Large intestine (tissue), 3 donors: ENCODE measurements at regions not wholly inside any gene's neighbourhood (a gene's known extent, or its start where the extent isn't known, plus 50 kb on each side); places are given as distances from the start of the nearest gene placed in this dataset.

Source experiments
- DNase-seq, 2 donors: peaks; one replicate each; pipeline versions ENCODE4 v3.0.0 to v3.0.0-alpha.2; 2013
- H3K27ac ChIP-seq: one replicate; pipeline ENCODE4 v1.5.1; 2013; ENCODE audit warnings: low read length
- H3K27me3 ChIP-seq: 2 replicates; pipeline ENCODE4 v1.6.1; 2013; ENCODE audit warnings: low read length; ENCODE audit not compliant: control insufficient read depth, insufficient read depth
- H3K36me3 ChIP-seq: 2 replicates; pipeline ENCODE4 v1.6.1; 2013; ENCODE audit warnings: low read length; ENCODE audit not compliant: control insufficient read depth, insufficient read depth
- H3K4me1 ChIP-seq: one replicate; pipeline ENCODE4 v1.6.1; 2013; ENCODE audit warnings: low read length; ENCODE audit not compliant: control insufficient read depth, insufficient read depth
- H3K4me3 ChIP-seq: one replicate; pipeline ENCODE4 v1.5.1; 2013; ENCODE audit warnings: low read length
- H3K9me3 ChIP-seq: one replicate; pipeline ENCODE4 v1.6.1; 2013; ENCODE audit warnings: mild to moderate bottlenecking, low read depth, low read length, moderate library complexity; ENCODE audit not compliant: control insufficient read depth
- WGBS: methylation state at CpG from one replicate; pipeline ENCODE4 v1.1.5; 2013; ENCODE audit warnings: low lambda C conversion rate; ENCODE audit not compliant: insufficient coverage; 5-methylcytosine and 5-hydroxymethylcytosine counted together

DNA sequence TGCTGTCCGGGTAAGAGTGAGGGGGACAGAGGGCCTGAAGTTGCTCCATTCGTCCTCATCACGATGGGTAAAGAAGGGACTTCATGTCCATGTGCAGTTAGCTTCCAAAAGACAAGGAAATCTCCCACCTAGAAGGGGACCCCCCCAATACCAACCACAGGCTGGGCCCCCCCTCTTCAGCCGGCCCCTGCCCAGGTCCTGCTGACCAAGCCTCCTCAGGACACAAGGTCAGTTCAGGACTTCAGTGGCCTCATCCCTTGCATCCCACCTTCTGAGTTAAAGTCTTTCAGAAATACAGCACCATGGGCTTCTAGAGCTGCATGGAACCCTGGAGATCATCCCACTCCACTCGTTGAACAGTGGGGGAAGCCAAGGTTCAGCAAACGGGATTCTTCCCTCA is 115.4 kb upstream of the ERG start:
- no peaks in the 10 kb centered on the region for H3K9me3 ChIP-seq
- no peak overlapping the region for H3K4me3 ChIP-seq
- no CpG with 5 or more reads among the region's 6 CpGs for WGBS
- no peaks in the 10 kb centered on the region for H3K36me3 ChIP-seq
- H3K27ac ChIP-seq, result no peak overlapping the region
- no peaks in the 10 kb centered on the region for H3K4me1 ChIP-seq
- DNase-seq, result no peak
- H3K27me3 ChIP-seq, result no peaks in the 10 kb centered on the region

DNA sequence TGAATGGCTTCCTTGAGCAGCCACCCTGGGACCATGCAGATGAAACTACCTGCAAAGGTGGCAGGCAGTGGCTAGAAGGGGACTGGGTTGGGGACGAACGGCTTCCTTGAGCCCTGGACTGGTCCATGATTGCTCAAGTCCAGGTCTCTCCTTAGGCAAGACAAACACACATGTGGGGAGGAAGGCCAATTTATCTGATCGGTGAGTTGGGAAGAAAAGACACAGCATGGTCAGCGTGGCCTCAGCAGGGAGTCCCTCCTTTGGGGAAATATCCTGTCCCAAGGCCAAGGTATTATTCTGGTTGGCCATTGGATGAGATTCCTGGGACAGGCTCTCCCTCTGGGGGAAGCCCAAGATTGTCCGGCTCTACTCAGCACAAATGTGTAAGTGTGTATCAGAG is 116.3 kb upstream of the ERG start:
- no peaks in the 10 kb centered on the region for H3K9me3 ChIP-seq
- no peak for DNase-seq
- H3K4me1 ChIP-seq, result no peaks in the 10 kb centered on the region
- H3K27me3 ChIP-seq, result no peaks in the 10 kb centered on the region
- H3K27ac ChIP-seq, result no peak overlapping the region
- no peak overlapping the region for H3K4me3 ChIP-seq
- no peaks in the 10 kb centered on the region for H3K36me3 ChIP-seq
- WGBS, result 60% methylated on average over 1 of the region's 5 CpGs

DNA sequence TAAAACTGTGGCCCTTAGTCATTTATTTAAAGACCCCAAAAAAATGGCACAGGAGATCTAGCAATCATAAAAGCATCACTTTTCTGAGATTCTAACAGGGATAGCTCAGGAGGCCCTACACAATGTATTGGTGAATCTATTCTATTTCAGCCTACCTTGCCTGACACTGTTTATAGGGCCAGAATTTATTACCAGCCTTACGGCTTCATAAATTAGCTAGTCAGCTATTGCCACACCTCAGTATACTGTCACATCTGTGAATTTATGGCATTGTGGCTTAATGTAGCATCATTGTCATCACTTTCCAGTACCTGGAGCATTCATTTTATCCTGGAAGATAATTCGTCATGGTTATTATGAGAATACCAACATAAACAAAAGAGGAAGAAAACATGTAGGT is 121.2 kb upstream of the ERG start:
- H3K36me3 ChIP-seq, result no peaks in the 10 kb centered on the region
- H3K9me3 ChIP-seq, result no peaks in the 10 kb centered on the region
- no peak overlapping the region for H3K4me3 ChIP-seq
- no peaks in the 10 kb centered on the region for H3K4me1 ChIP-seq
- H3K27me3 ChIP-seq, result no peaks in the 10 kb centered on the region
- DNase-seq, result no peak
- no peak overlapping the region for H3K27ac ChIP-seq
- WGBS, result 100% methylated on average over 2 of the region's 2 CpGs

DNA sequence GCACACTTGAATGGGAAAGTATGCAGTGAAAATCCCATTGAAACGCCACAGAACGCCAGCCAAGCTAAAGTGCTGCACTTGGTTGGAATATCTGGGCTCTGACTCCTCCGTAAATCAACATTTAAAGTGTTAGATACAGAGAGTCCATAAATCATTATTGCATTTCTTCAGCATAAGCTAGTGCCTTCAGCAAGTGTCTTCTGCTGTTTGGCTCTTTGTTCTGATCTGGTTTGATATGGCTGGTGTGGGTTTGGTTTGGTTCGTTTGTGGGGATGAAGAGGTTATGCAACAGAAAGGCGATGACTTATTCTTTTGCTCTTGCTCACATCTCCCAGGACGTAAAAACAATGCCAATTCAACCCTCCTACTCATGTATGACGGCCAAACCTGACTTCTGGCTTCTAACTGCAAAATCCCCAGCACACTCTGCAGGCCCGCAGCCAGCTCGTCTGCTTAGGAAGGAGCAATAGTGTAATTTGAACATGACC is 121.8 kb upstream of the ERG start:
- WGBS, result no CpG with 5 or more reads among the region's 9 CpGs
- DNase-seq, result no peak

DNA sequence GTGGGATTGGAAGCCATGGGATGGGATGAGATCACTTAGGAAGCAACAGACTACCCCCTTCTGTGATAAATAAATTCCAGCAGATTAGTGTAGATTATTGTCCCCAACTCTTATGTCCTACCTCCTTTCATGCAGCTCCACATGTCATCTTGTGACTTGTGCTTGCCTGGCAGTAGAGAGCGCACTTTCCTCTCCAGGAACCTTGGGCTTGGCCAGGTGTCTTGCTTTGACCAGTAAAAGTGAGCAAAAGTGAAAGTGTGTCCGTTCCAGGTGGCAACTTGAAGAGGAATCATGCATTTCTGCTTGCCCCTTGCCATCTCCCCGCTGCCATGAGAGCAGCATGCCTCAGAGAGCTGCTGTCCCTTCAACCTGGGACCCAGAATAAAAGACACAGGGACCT is 122.9 kb upstream of the ERG start:
- 60% methylated on average over 1 of the region's 3 CpGs for WGBS
- Histone ChIP-seq H3K4me3 (no peak overlapping the region), H3K36me3 (no peaks in the 10 kb centered on the region), H3K27me3 (no peaks in the 10 kb centered on the region), H3K4me1 (no peaks in the 10 kb centered on the region), H3K27ac (no peak overlapping the region), H3K9me3 (no peaks in the 10 kb centered on the region)
- no peak for DNase-seq

More for the DNA sequence above, 121.8 kb upstream of the ERG start:
- Histone ChIP-seq H3K27me3 (no peaks in the 10 kb centered on the region), H3K36me3 (no peaks in the 10 kb centered on the region), H3K4me1 (no peaks in the 10 kb centered on the region), H3K4me3 (no peak overlapping the region), H3K27ac (no peak overlapping the region), H3K9me3 (no peaks in the 10 kb centered on the region)

DNA sequence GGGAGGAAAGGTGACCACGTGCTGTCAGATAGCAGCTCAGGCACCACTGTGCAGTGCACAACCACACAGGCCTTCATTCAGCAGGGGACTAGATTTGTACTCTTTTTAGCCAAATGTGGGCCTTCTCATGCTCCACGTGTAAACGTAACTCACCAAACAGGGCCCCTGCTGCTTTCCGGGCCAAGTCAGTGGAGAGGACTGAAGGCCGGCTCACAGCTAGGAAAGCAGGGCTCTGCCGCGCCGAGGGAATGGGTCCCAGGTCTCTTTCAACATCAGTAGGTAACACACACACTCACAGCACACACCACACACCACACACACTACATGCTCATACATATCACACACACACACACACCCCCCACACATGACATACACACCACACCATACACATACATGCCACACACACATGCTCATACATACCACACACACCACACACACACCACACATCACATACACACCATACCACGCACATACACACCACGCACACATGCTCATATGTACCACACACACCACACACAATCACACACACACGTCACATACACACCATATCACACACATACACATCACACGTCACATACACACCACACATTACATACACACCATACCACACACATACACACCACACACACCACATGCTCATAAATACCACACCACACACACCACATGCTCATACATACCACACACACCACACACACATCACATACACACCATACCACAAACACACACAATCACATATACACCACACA is 124.0 kb upstream of the ERG start:
- Histone ChIP-seq H3K27ac (no peak overlapping the region), H3K9me3 (no peaks in the 10 kb centered on the region), H3K36me3 (no peaks in the 10 kb centered on the region), H3K27me3 (no peaks in the 10 kb centered on the region), H3K4me1 (no peaks in the 10 kb centered on the region), H3K4me3 (no peak overlapping the region)
- DNase-seq, result no peak
- no CpG with 5 or more reads among the region's 12 CpGs for WGBS

DNA sequence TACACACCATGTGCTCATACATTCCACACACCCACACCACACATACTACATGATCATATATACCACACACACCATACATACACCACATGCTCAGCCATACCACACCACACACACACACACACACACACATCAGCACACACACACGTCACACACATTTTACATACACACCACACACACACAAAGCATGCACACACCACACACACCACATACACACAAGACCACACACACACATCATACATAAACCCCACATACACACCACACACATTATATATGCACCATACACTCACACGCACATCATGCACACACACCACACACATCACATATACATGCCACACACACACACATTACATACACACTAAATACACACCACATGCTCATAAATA is 124.5 kb upstream of the ERG start:
- Histone ChIP-seq H3K4me3 (no peak overlapping the region), H3K9me3 (no peaks in the 10 kb centered on the region), H3K27ac (no peak overlapping the region), H3K27me3 (no peaks in the 10 kb centered on the region), H3K4me1 (no peaks in the 10 kb centered on the region), H3K36me3 (no peaks in the 10 kb centered on the region)
- no peak for DNase-seq
- WGBS, result no CpG with 5 or more reads among the region's 2 CpGs

DNA sequence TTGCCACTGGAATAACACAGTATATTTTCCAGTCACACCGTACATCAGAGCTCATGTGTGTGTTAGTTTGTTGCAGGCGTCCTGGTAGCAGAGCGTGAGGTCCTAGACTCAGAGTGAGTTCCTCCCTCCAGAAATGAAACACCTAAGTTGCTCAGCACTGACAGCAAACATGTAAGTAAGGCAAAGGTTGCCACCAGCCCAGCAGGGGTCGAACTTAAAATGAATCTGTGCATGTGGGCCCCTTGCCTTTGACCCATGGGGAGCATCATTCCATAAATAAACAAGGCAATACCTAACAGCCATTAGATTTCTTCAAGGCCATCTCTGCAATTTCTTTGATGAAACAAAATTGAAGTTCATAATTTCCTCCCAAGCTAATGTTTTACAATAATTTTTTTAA is 125.3 kb upstream of the ERG start:
- no peaks in the 10 kb centered on the region for H3K4me1 ChIP-seq
- DNase-seq, result no peak
- H3K4me3 ChIP-seq, result no peak overlapping the region
- no peaks in the 10 kb centered on the region for H3K9me3 ChIP-seq
- H3K27me3 ChIP-seq, result no peaks in the 10 kb centered on the region
- H3K36me3 ChIP-seq, result no peaks in the 10 kb centered on the region
- WGBS, result no CpG with 5 or more reads among the region's 4 CpGs
- no peak overlapping the region for H3K27ac ChIP-seq

DNA sequence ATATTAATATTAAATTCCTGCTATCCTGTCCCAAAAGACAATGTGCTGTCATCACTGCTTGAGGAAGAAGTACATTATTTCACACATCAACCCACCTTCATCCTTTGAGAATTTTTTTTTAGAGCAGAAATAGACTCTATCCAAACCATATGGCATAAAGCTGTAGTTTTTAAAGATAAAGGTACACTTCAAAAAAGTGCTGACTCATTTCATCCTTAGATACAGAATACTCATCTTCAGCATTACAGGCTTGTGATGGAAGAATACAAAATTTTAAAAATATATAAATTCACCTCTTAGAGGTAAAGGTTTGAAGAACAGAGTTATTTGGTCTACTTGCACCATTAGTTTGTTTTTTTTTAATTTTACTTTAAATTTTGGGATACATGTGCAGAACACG is 126.7 kb upstream of the ERG start:
- H3K4me1 ChIP-seq, result no peaks in the 10 kb centered on the region
- no peaks in the 10 kb centered on the region for H3K27me3 ChIP-seq
- no peaks in the 10 kb centered on the region for H3K9me3 ChIP-seq
- no peak overlapping the region for H3K4me3 ChIP-seq
- H3K27ac ChIP-seq, result no peak overlapping the region
- DNase-seq, result no peak
- no peaks in the 10 kb centered on the region for H3K36me3 ChIP-seq
- no CpG with 5 or more reads among the region's 1 CpG for WGBS

DNA sequence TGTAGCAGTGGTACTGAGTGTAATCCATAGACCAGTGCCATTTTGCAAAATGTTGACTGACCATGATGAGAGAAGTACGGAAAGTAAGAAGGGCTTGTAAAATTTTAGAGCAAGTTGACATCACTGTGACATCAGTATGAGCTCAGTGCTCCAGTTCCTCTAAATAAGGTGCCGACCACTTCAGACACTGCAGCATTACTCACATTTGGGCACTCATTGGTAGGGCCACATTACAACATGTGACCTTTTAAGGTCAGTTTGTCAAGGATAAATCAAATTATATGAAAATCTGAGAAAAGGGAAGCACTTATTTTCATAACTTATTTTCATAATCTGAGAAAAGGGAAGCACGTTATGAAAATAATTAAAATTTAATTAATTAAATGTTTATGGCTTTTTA is 128.0 kb upstream of the ERG start:
- no peak for DNase-seq
- Histone ChIP-seq H3K27ac (no peak overlapping the region), H3K27me3 (no peaks in the 10 kb centered on the region), H3K36me3 (no peaks in the 10 kb centered on the region), H3K9me3 (no peaks in the 10 kb centered on the region), H3K4me1 (no peaks in the 10 kb centered on the region), H3K4me3 (no peak overlapping the region)
- 94% methylated on average over 1 of the region's 3 CpGs for WGBS

DNA sequence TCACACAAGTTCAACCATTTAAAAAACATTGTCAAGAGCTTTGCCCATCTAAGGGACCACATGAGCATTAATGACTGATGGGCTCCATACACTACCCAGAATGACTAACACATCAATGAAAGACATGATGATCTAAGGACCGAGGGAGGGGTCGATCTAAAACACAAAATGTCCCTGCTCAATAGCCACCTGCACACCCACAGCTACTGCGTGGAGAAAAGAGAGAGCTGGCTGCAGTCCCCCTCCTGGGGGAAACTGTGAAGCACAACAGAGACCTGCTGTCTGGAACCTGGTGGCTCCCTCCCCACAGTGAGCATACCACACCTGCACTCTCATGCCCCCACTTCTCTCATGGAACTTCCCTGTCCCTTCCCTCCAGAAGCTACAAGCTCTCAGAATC is 130.1 kb upstream of the ERG start:
- H3K36me3 ChIP-seq, result no peaks in the 10 kb centered on the region
- no peak overlapping the region for H3K4me3 ChIP-seq
- H3K27ac ChIP-seq, result no peak overlapping the region
- no CpG with 5 or more reads among the region's 3 CpGs for WGBS
- DNase-seq, result no peak
- no peaks in the 10 kb centered on the region for H3K9me3 ChIP-seq
- H3K4me1 ChIP-seq, result no peaks in the 10 kb centered on the region
- no peaks in the 10 kb centered on the region for H3K27me3 ChIP-seq
